HCT116 (cell line): ENCODE measurements at regions not wholly inside any gene's neighbourhood (a gene's known extent, or its start where the extent isn't known, plus 50 kb on each side); places are given as distances from the start of the nearest gene placed in this dataset.

Experiments
- ATF3 ChIP-seq: IDR thresholded peaks from 2 replicates; pipeline ENCODE4 v1.6.1; 2012
- CBX3 ChIP-seq: IDR thresholded peaks from 2 replicates; pipeline ENCODE4 v1.6.1; 2012; ENCODE audit warnings: low read depth
- EZH2 ChIP-seq: fragments of 200-600 bp; sonication (generic); IDR thresholded peaks from 2 replicates; pipeline ENCODE4 v1.6.1; 2017; ENCODE audit warnings: antibody characterized with exemption, mixed run types
- EZH2phosphoT487 ChIP-seq: fragments of 200-600 bp; IDR thresholded peaks from 2 replicates; pipeline ENCODE4 v1.6.1; 2018; ENCODE audit warnings: antibody characterized with exemption, borderline replicate concordance
- POLR2A ChIP-seq: IDR thresholded peaks from 2 replicates; pipeline ENCODE4 v1.7.0; 2011; ENCODE audit warnings: borderline replicate concordance; ENCODE audit not compliant: insufficient read depth, insufficient read length; ENCODE audit errors: extremely low read depth
- POLR2AphosphoS5 ChIP-seq: IDR thresholded peaks from 2 replicates; pipeline ENCODE4 v1.6.1; 2011; ENCODE audit warnings: mild to moderate bottlenecking, low read depth, low read length, moderate library complexity
- RAD21 ChIP-seq: IDR thresholded peaks from 2 replicates; pipeline ENCODE4 v1.6.1; 2012; ENCODE audit warnings: low read depth, mild to moderate bottlenecking
- SP1 ChIP-seq: IDR thresholded peaks from 2 replicates; pipeline ENCODE4 v1.6.1; 2012; ENCODE audit warnings: low read depth
- TCF7L2 ChIP-seq: IDR thresholded peaks from 2 replicates; pipeline ENCODE4 v1.7.0; 2011; ENCODE audit warnings: borderline replicate concordance, inconsistent platforms; ENCODE audit not compliant: insufficient read depth, insufficient read length; ENCODE audit errors: extremely low read depth
- YY1 ChIP-seq: IDR thresholded peaks from 2 replicates; pipeline ENCODE4 v1.6.1; 2011; ENCODE audit warnings: low read length, low read depth, moderate library complexity, mild to moderate bottlenecking; ENCODE audit not compliant: insufficient replicate concordance; ENCODE audit errors: extremely low read depth
- ZFX ChIP-seq: fragments of 450-650 bp; IDR thresholded peaks from 2 replicates; pipeline ENCODE4 v1.6.1; 2017
- TF ChIP-seq, protein P1 (sequence below), 3 experiments: fragments of 200-600 bp in 1 of 3; sonication (generic) in 1 of 3; IDR thresholded peaks in 2 of 3; conservative IDR thresholded peaks in 1 of 3; 2 replicates each; pipeline ENCODE4 v1.5.1; 2012 to 2017; ENCODE audit warnings: low read depth in 2 of 3, low read length in 2 of 3, antibody characterized with exemption in 1 of 3, borderline replicate concordance in 1 of 3, control low read depth in 1 of 3, mild to moderate bottlenecking in 1 of 3, mixed read lengths in 1 of 3, mixed run types in 1 of 3, moderate library complexity in 1 of 3; ENCODE audit not compliant: insufficient read depth in 1 of 3
- TF ChIP-seq, protein P2 (sequence below): IDR thresholded peaks from 2 replicates; pipeline ENCODE4 v1.6.1; 2012

- TF ChIP-seq EZH2phosphoT487 (no peak), EZH2 (no peak), POLR2A (no peak), TCF7L2 (no peak), RAD21 (no peak), POLR2AphosphoS5 (no peak), YY1 (no peak), SP1 (no peak), CBX3 (no peak), ATF3 (no peak), ZFX (no peak)
- TF ChIP-seq, protein P1, sequence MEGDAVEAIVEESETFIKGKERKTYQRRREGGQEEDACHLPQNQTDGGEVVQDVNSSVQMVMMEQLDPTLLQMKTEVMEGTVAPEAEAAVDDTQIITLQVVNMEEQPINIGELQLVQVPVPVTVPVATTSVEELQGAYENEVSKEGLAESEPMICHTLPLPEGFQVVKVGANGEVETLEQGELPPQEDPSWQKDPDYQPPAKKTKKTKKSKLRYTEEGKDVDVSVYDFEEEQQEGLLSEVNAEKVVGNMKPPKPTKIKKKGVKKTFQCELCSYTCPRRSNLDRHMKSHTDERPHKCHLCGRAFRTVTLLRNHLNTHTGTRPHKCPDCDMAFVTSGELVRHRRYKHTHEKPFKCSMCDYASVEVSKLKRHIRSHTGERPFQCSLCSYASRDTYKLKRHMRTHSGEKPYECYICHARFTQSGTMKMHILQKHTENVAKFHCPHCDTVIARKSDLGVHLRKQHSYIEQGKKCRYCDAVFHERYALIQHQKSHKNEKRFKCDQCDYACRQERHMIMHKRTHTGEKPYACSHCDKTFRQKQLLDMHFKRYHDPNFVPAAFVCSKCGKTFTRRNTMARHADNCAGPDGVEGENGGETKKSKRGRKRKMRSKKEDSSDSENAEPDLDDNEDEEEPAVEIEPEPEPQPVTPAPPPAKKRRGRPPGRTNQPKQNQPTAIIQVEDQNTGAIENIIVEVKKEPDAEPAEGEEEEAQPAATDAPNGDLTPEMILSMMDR (IDR thresholded peaks at IDR 0.05 in 2 of 3, conservative IDR thresholded peaks at IDR 0.05 in 1 of 3; ENCODE audit: borderline replicate concordance in 1 of 3, insufficient read depth in 1 of 3, low read depth in 2 of 3, low read length in 2 of 3) = no peak
- TF ChIP-seq, protein P2, sequence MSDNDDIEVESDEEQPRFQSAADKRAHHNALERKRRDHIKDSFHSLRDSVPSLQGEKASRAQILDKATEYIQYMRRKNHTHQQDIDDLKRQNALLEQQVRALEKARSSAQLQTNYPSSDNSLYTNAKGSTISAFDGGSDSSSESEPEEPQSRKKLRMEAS = no peak
Observed at GRCh38 chr4:141480950-141481349, 155.4 kb upstream of the IL15 start.
